Keratinocyte (primary cell): ENCODE measurements at regions not wholly inside any gene's neighbourhood (a gene's known extent, or its start where the extent isn't known, plus 50 kb on each side); places are given as distances from the start of the nearest gene placed in this dataset.

Experiments
- DNase-seq: peaks from one replicate; pipeline ENCODE4 v3.0.0-alpha.2; 2011; ENCODE audit warnings: low read depth, missing footprints, low spot score
- FAIRE-seq: peaks from 2 replicates; lab custom pipeline; 2011; peaks lifted over from hg19 to GRCh38; lab: Jason Lieb, UNC
- H2AFZ ChIP-seq: 2 replicates; pipeline ENCODE4 v1.6.0; 2012; ENCODE audit warnings: low read length, control low read depth, inconsistent platforms; ENCODE audit not compliant: control insufficient read depth
- H3K27ac ChIP-seq: 2 replicates; pipeline ENCODE4 v1.5.1; 2011; ENCODE audit warnings: low read length; ENCODE audit not compliant: control insufficient read depth, insufficient read depth
- H3K27me3 ChIP-seq: 3 replicates; pipeline ENCODE4 v1.6.0; 2011; ENCODE audit warnings: low read length; ENCODE audit not compliant: control insufficient read depth, insufficient read depth; ENCODE audit errors: extremely low read depth
- H3K36me3 ChIP-seq, 2 experiments: 2 replicates in 1 of 2; 3 replicates in 1 of 2; pipeline ENCODE4 v1.5.1; 2011; ENCODE audit warnings: low read length in 2 of 2, mild to moderate bottlenecking in 1 of 2; ENCODE audit not compliant: control insufficient read depth in 2 of 2, insufficient read depth in 2 of 2; ENCODE audit errors: extremely low read depth in 1 of 2
- H3K4me1 ChIP-seq: 3 replicates; pipeline ENCODE4 v1.5.1; 2011; ENCODE audit warnings: low read length; ENCODE audit not compliant: control insufficient read depth, insufficient read depth; ENCODE audit errors: extremely low read depth
- H3K4me2 ChIP-seq: 3 replicates; pipeline ENCODE4 v1.6.0; 2011; ENCODE audit warnings: low read depth, low read length; ENCODE audit not compliant: control insufficient read depth, insufficient read depth; ENCODE audit errors: extremely low read depth
- H3K4me3 ChIP-seq, 3 experiments: fragments of 200-600 bp in 1 of 3; sonication (generic) in 1 of 3; 2 replicates in 2 of 3; 3 replicates in 1 of 3; pipeline ENCODE4 v1.5.1; 2011 to 2016; ENCODE audit warnings: low read length in 3 of 3, mild to moderate bottlenecking in 3 of 3, control low read depth in 2 of 3, inconsistent platforms in 1 of 3, low read depth in 1 of 3, mixed read lengths in 1 of 3, mixed run types in 1 of 3, moderate library complexity in 1 of 3; ENCODE audit not compliant: control insufficient read depth in 2 of 3, insufficient read depth in 2 of 3; ENCODE audit errors: extremely low read depth in 1 of 3
- H3K79me2 ChIP-seq: 2 replicates; pipeline ENCODE4 v1.6.0; 2012; ENCODE audit warnings: low read length; ENCODE audit not compliant: control insufficient read depth, insufficient read depth
- H3K9ac ChIP-seq: 3 replicates; pipeline ENCODE4 v1.6.0; 2011; ENCODE audit warnings: low read length; ENCODE audit not compliant: control insufficient read depth, insufficient read depth; ENCODE audit errors: extremely low read depth
- H3K9me1 ChIP-seq: 3 replicates; pipeline ENCODE4 v1.6.0; 2011; ENCODE audit warnings: low read length; ENCODE audit not compliant: control insufficient read depth, insufficient read depth; ENCODE audit errors: extremely low read depth
- H3K9me3 ChIP-seq: 2 replicates; pipeline ENCODE4 v1.5.1; 2012; ENCODE audit warnings: low read depth, low read length; ENCODE audit not compliant: control insufficient read depth
- H4K20me1 ChIP-seq: 3 replicates; pipeline ENCODE4 v1.6.0; 2011; ENCODE audit warnings: low read length; ENCODE audit not compliant: control insufficient read depth, insufficient read depth; ENCODE audit errors: extremely low read depth
- CTCF ChIP-seq, 3 experiments: IDR thresholded peaks in 1 of 3; conservative IDR thresholded peaks in 1 of 3; optimal IDR thresholded peaks in 1 of 3; 2 replicates in 2 of 3; 3 replicates in 1 of 3; pipeline versions ENCODE3 to v1.5.1; 2011; ENCODE audit warnings: low read length in 3 of 3, mild to moderate bottlenecking in 3 of 3, moderate library complexity in 2 of 3, control low read depth in 1 of 3, inconsistent platforms in 1 of 3; ENCODE audit not compliant: insufficient read depth in 2 of 3; ENCODE audit errors: extremely low read depth in 1 of 3
- EZH2 ChIP-seq: IDR thresholded peaks from one replicate; pipeline ENCODE4 v1.6.1; 2012; ENCODE audit warnings: inconsistent platforms, mild to moderate bottlenecking, low read length, moderate library complexity
- dilution Hi-C: fragments of 300-500 bp; cut with MboI; formaldehyde crosslinking; loops from one replicate; pipeline ENCODE4 v1.7.0; 2020; ENCODE audit warnings: low sequenced_read_pairs; ENCODE audit not compliant: extremely low pct_ligation_motif_present

GRCh38 chr3:89787485-89787884 is 680.1 kb downstream of the EPHA3 start:
- Histone ChIP-seq H3K4me3 (no peak overlapping the region), H3K27ac (no peak overlapping the region), H2AFZ (no peak overlapping the region), H3K4me2 (no peak overlapping the region), H3K9me1 (no peaks in the 10 kb centered on the region), H3K27me3 (no peaks in the 10 kb centered on the region), H3K79me2 (no peaks in the 10 kb centered on the region), H3K4me1 (no peaks in the 10 kb centered on the region), H3K9me3 (no peaks in the 10 kb centered on the region), H4K20me1 (no peaks in the 10 kb centered on the region), H3K9ac (no peak overlapping the region), H3K36me3 (no peaks in the 10 kb centered on the region)
- no peak for DNase-seq
- dilution Hi-C loops, result no loop called here
- no peak for TF ChIP-seq CTCF (optimal IDR thresholded peaks at IDR 0.05 in 1 of 3, IDR thresholded peaks at IDR 0.05 in 1 of 3, conservative IDR thresholded peaks at IDR 0.05 in 1 of 3; ENCODE audit: extremely low read depth in 1 of 3, insufficient read depth in 2 of 3, low read length in 3 of 3)
- TF ChIP-seq EZH2, result no peak
- no peak for FAIRE-seq

- H3K4me3 ChIP-seq, result no peak overlapping the region
- TF ChIP-seq EZH2 (no peak), CTCF (optimal IDR thresholded peaks at IDR 0.05 in 1 of 3, IDR thresholded peaks at IDR 0.05 in 1 of 3, conservative IDR thresholded peaks at IDR 0.05 in 1 of 3; ENCODE audit: extremely low read depth in 1 of 3, insufficient read depth in 2 of 3, low read length in 3 of 3) (no peak)
- dilution Hi-C loops, result no loop called here
- H3K36me3 ChIP-seq, result no peaks in the 10 kb centered on the region
- H2AFZ ChIP-seq, result no peak overlapping the region
- H3K4me2 ChIP-seq, result no peak overlapping the region
- H3K79me2 ChIP-seq, result no peaks in the 10 kb centered on the region
- FAIRE-seq (no peak), DNase-seq (no peak)
- no peaks in the 10 kb centered on the region for H4K20me1 ChIP-seq
- H3K9ac ChIP-seq, result no peak overlapping the region
- no peaks in the 10 kb centered on the region for H3K9me1 ChIP-seq
- no peaks in the 10 kb centered on the region for H3K27me3 ChIP-seq
- no peaks in the 10 kb centered on the region for H3K9me3 ChIP-seq
- H3K4me1 ChIP-seq, result no peaks in the 10 kb centered on the region
- H3K27ac ChIP-seq, result no peak overlapping the region
These were observed 680.6 kb downstream of the EPHA3 start for GRCh38 chr3:89787979-89788378.
